ENCODE measurements at regions not wholly inside any gene's neighbourhood (a gene's known extent, or its start where the extent isn't known, plus 50 kb on each side); places are given as distances from the start of the nearest gene placed in this dataset.

DNA sequence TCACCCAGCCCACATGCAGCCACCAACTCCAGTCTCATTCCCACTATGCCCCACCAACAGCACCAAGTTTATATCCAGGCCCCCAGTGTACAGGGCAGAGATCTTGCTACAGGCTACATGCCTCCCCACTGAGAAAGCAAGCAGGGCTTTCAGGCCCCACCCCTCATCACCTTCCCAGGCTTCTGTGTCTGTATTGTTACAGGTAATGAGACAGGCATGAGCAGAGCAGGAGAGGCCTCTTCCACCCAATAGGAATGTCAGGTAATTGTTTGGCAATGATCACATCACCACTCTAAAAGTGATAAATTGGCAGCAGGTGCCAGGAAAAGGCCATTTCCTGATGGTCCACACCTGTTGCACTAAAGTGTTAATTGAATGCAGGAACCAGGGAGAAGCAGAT lies 102.5 kb downstream of the ZNF518B start:
- no peak for TF ChIP-seq POLR2AphosphoS5 (IDR thresholded peaks at IDR 0.05; ENCODE audit: insufficient read depth in 1 of 2, low read depth in 1 of 2)
- TF ChIP-seq, protein P1, sequence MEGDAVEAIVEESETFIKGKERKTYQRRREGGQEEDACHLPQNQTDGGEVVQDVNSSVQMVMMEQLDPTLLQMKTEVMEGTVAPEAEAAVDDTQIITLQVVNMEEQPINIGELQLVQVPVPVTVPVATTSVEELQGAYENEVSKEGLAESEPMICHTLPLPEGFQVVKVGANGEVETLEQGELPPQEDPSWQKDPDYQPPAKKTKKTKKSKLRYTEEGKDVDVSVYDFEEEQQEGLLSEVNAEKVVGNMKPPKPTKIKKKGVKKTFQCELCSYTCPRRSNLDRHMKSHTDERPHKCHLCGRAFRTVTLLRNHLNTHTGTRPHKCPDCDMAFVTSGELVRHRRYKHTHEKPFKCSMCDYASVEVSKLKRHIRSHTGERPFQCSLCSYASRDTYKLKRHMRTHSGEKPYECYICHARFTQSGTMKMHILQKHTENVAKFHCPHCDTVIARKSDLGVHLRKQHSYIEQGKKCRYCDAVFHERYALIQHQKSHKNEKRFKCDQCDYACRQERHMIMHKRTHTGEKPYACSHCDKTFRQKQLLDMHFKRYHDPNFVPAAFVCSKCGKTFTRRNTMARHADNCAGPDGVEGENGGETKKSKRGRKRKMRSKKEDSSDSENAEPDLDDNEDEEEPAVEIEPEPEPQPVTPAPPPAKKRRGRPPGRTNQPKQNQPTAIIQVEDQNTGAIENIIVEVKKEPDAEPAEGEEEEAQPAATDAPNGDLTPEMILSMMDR (IDR thresholded peaks at IDR 0.05), result no peak

All from vagina (tissue), 2 donors.